IMR-90 (cell line): ENCODE measurements at regions not wholly inside any gene's neighbourhood (a gene's known extent, or its start where the extent isn't known, plus 50 kb on each side); places are given as distances from the start of the nearest gene placed in this dataset.

ENCODE experiments used
- ATAC-seq: fragments of 200-7000 bp; cut with Tn5 transposase; 2 replicates; pipeline ENCODE4 v1.9.1; 2020; ENCODE audit warnings: low read depth, mild to moderate bottlenecking, moderate library complexity
- BruUV-seq: library from RNA; stranded (reverse); fragments of 400-500 nt; replicated peaks from 2 replicates; lab custom pipeline; 2021; lab: Mats Ljungman, UMichigan
- CTCF ChIA-PET: fragments of 300-600 bp; formaldehyde crosslinking; extraction: SDS; loops from one replicate; lab custom pipeline; 2021; ENCODE audit warnings: antibody characterized with exemption; lab: Yijun Ruan, JAX
- POLR2A ChIA-PET: fragments of 300-600 bp; sonication (Branson Sonifier 250); formaldehyde crosslinking; loops from one replicate; lab custom pipeline; 2022; ENCODE audit warnings: antibody characterized with exemption; ENCODE audit not compliant: unreplicated experiment; lab: Charles Lee
- DNase-seq: peaks from one replicate; pipeline ENCODE4 v3.0.0; 2013
- H2AFZ ChIP-seq: replicated peaks from 2 replicates; pipeline ENCODE3; 2013; ENCODE audit warnings: low read length, mild to moderate bottlenecking; ENCODE audit not compliant: poor library complexity
- H2AK5ac ChIP-seq: 2 replicates; pipeline ENCODE4 v1.6.1; 2013; ENCODE audit warnings: low read depth, low read length, inconsistent platforms
- H2AK9ac ChIP-seq: replicated peaks from 2 replicates; pipeline ENCODE3; 2013; ENCODE audit warnings: mild to moderate bottlenecking, low read depth, low read length, moderate library complexity; ENCODE audit not compliant: poor library complexity
- H2BK120ac ChIP-seq: 2 replicates; pipeline ENCODE4 v1.6.1; 2013; ENCODE audit warnings: low read depth, low read length, inconsistent platforms
- H2BK15ac ChIP-seq: 3 replicates; pipeline ENCODE4 v1.6.1; 2013; ENCODE audit warnings: low read depth, low read length, inconsistent platforms
- H2BK20ac ChIP-seq: 2 replicates; pipeline ENCODE4 v1.6.1; 2013; ENCODE audit warnings: low read depth, mild to moderate bottlenecking, inconsistent platforms, low read length, moderate library complexity
- H2BK5ac ChIP-seq: 2 replicates; pipeline ENCODE4 v1.6.1; 2013; ENCODE audit warnings: mild to moderate bottlenecking, low read depth, low read length, inconsistent platforms; ENCODE audit not compliant: poor library complexity, severe bottlenecking
- H3K14ac ChIP-seq: replicated peaks from 2 replicates; pipeline ENCODE4 v1.6.1; 2013; ENCODE audit warnings: low read depth, low read length, inconsistent platforms
- H3K18ac ChIP-seq: 2 replicates; pipeline ENCODE4 v1.6.1; 2013; ENCODE audit warnings: low read depth, low read length, control low read depth
- H3K23ac ChIP-seq: 2 replicates; pipeline ENCODE4 v1.6.1; 2013; ENCODE audit warnings: low read depth, low read length, inconsistent platforms
- H3K27ac ChIP-seq: 2 replicates; pipeline ENCODE4 v1.5.1; 2013; ENCODE audit warnings: mild to moderate bottlenecking, control low read depth, low read length; ENCODE audit not compliant: insufficient read depth
- H3K27me3 ChIP-seq: 2 replicates; pipeline ENCODE4 v1.6.1; 2013; ENCODE audit warnings: low read length; ENCODE audit not compliant: control insufficient read depth, insufficient read depth
- H3K36me3 ChIP-seq: 2 replicates; pipeline ENCODE4 v1.6.1; 2013; ENCODE audit warnings: low read length, mixed read lengths; ENCODE audit not compliant: control insufficient read depth, insufficient read depth
- H3K4ac ChIP-seq: 2 replicates; pipeline ENCODE4 v1.6.1; 2013; ENCODE audit warnings: low read depth, low read length, inconsistent platforms
- H3K4me1 ChIP-seq: 2 replicates; pipeline ENCODE4 v1.6.1; 2013; ENCODE audit warnings: low read length, mixed read lengths; ENCODE audit not compliant: control insufficient read depth, insufficient read depth
- H3K4me2 ChIP-seq: 2 replicates; pipeline ENCODE4 v1.6.1; 2013; ENCODE audit warnings: low read depth, mild to moderate bottlenecking, control low read depth, low read length, moderate library complexity
- H3K4me3 ChIP-seq: 2 replicates; pipeline ENCODE4 v1.5.1; 2013; ENCODE audit warnings: low read depth, mild to moderate bottlenecking, control low read depth, low read length, moderate library complexity; ENCODE audit not compliant: insufficient read depth
- H3K56ac ChIP-seq: 2 replicates; pipeline ENCODE4 v1.6.1; 2013; ENCODE audit warnings: low read length, inconsistent platforms; ENCODE audit not compliant: insufficient read depth; ENCODE audit errors: extremely low read depth
- H3K79me1 ChIP-seq, 2 experiments: 2 replicates each; pipeline ENCODE4 v1.6.1; 2013; ENCODE audit warnings: low read length in 2 of 2, inconsistent platforms in 1 of 2, low read depth in 1 of 2
- H3K9ac ChIP-seq: 2 replicates; pipeline ENCODE4 v1.6.1; 2013; ENCODE audit warnings: low read depth, low read length, control low read depth
- H3K9me1 ChIP-seq: 2 replicates; pipeline ENCODE4 v1.6.1; 2013; ENCODE audit warnings: low read length, inconsistent platforms; ENCODE audit not compliant: insufficient read depth
- H3K9me3 ChIP-seq: 2 replicates; pipeline ENCODE4 v1.6.1; 2013; ENCODE audit warnings: low read length; ENCODE audit not compliant: control insufficient read depth, insufficient read depth
- H4K20me1 ChIP-seq: 2 replicates; pipeline ENCODE4 v1.6.1; 2013; ENCODE audit warnings: low read length, inconsistent platforms; ENCODE audit not compliant: insufficient read depth
- H4K5ac ChIP-seq: 2 replicates; pipeline ENCODE4 v1.6.1; 2013; ENCODE audit warnings: mild to moderate bottlenecking, low read depth, low read length, control low read depth
- H4K8ac ChIP-seq, 2 experiments: 2 replicates each; pipeline ENCODE4 v1.6.1; 2013; ENCODE audit warnings: low read depth in 2 of 2, low read length in 2 of 2, control low read depth in 1 of 2, inconsistent platforms in 1 of 2
- H4K91ac ChIP-seq: 2 replicates; pipeline ENCODE4 v1.6.1; 2013; ENCODE audit warnings: low read depth, low read length, inconsistent platforms; ENCODE audit not compliant: insufficient read depth
- BHLHE40 ChIP-seq: fragments of 150-350 bp; IDR thresholded peaks from 2 replicates; pipeline ENCODE4 v1.6.1; 2016; ENCODE audit warnings: mild to moderate bottlenecking, low read depth, low read length
- CTCF ChIP-seq: conservative IDR thresholded peaks from 2 replicates; pipeline ENCODE4 v1.5.1; 2012; ENCODE audit warnings: mild to moderate bottlenecking, low read depth, low read length, improper control_type of control experiment
- WGBS, 2 experiments: methylation state at CpG; one replicate each; pipeline versions ENCODE4 v1.1.5 to v1.1.7; 2013; ENCODE audit warnings: missing lambda C conversion rate in 2 of 2; ENCODE audit not compliant: insufficient read length in 1 of 2; ENCODE audit errors: extremely low coverage in 2 of 2; 5-methylcytosine and 5-hydroxymethylcytosine counted together
- dilution Hi-C: fragments of 300-500 bp; cut with HindIII; formaldehyde crosslinking; loops from one replicate; pipeline ENCODE4 v1.14.3; 2018; ENCODE audit warnings: low sequenced_read_pairs; ENCODE audit not compliant: unreplicated experiment
- in situ Hi-C: fragments of 300-500 bp; cut with MboI; formaldehyde crosslinking; loops from 3 replicates; pipeline ENCODE4 v1.14.3; 2019; ENCODE audit warnings: low sequenced_read_pairs, inconsistent platforms, mixed read lengths
- intact Hi-C: fragments of 100-400 bp; cut with micrococcal nuclease; formaldehyde crosslinking; loops from 2 replicates; pipeline ENCODE4 v1.10.0; 2022

DNA sequence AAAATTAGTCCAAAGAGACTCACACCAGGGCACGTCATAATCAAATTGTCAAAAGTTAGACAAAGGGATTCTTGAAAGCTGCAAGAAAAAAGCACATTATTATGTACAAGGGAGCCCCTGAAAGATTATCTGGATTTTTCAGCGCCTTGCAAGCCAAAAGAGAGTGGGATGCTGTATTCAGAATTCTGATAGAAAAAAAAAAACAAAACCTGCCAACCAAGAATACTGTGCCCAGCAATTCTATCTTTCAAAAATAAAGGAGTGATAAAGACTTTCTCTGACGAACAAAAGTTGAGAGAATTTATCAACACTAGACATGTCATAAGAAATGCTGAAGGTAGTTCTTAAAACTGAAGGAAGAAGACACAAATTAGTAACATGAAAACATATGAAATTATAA is 240.2 kb downstream of the SNX13 start:
- CTCF ChIA-PET, result no interaction called here
- WGBS, 2 experiments, result no CpG with 5 or more reads among the region's 3 CpGs
- no peaks in the 10 kb centered on the region for H3K27me3 ChIP-seq
- no peak overlapping the region for H3K27ac ChIP-seq
- no peaks in the 10 kb centered on the region for H4K20me1 ChIP-seq
- no peak overlapping the region for H3K18ac ChIP-seq
- H3K9me1 ChIP-seq, result no peaks in the 10 kb centered on the region
- H2BK20ac ChIP-seq, result no peak overlapping the region
- H3K4me3 ChIP-seq, result no peak overlapping the region
- H3K14ac ChIP-seq, result no peak overlapping the region
- H2BK5ac ChIP-seq, result no peak overlapping the region
- no peaks in the 10 kb centered on the region for H3K79me1 ChIP-seq
- H3K56ac ChIP-seq, result no peak overlapping the region
- H4K5ac ChIP-seq, result no peak overlapping the region
- dilution Hi-C loops, result no loop called here
- BruUV-seq, result no TSS peak
- intact Hi-C loops, result loop anchor here (10.0 kb wide), 1 partner anchor 265 kb away; no protein-coding TSS in a partner anchor
- no peak for TF ChIP-seq BHLHE40
- no peak for TF ChIP-seq CTCF
- H4K8ac ChIP-seq, result no peak overlapping the region
- no peak overlapping the region for H2AFZ ChIP-seq
- peaks cover 6% of the 10 kb centered on the region; the same call in 1 of the 2 replicates for H3K4me1 ChIP-seq
- no peak overlapping the region for H4K91ac ChIP-seq
- peaks cover 14% of the 10 kb centered on the region for H3K9me3 ChIP-seq
- H3K23ac ChIP-seq, result no peak overlapping the region
- H3K9ac ChIP-seq, result no peak overlapping the region
- POLR2A ChIA-PET, result no interaction called here
- ATAC-seq, result no peak
- H2AK9ac ChIP-seq, result no peak overlapping the region
- in situ Hi-C loops, result loop anchor here (25.0 kb wide), 1 partner anchor 1962 kb away; no protein-coding TSS in a partner anchor
- no peak for DNase-seq
- no peak overlapping the region for H3K4ac ChIP-seq
- H3K4me2 ChIP-seq, result no peak overlapping the region
- no peak overlapping the region for H2AK5ac ChIP-seq
- no peak overlapping the region for H2BK120ac ChIP-seq
- H2BK15ac ChIP-seq, result no peak overlapping the region
- H3K36me3 ChIP-seq, result no peaks in the 10 kb centered on the region
